Gastroesophageal sphincter (tissue), 4 donors: ENCODE measurements at regions not wholly inside any gene's neighbourhood (a gene's known extent, or its start where the extent isn't known, plus 50 kb on each side); places are given as distances from the start of the nearest gene placed in this dataset.

Experiments used
- ATAC-seq: fragments of 150-250 bp; one replicate; pipeline ENCODE4 v1.9.1; 2016; ENCODE audit warnings: mild to moderate bottlenecking, moderate library complexity
- H3K27ac ChIP-seq, 4 donors: fragments of 200-600 bp; sonication (generic) in 3 of 4; 1 replicate in 3 of 4; 2 replicates in 1 of 4; pipeline ENCODE4 v1.5.1; 2016 to 2019
- H3K27me3 ChIP-seq: fragments of 200-600 bp; sonication (generic); one replicate; pipeline ENCODE4 v1.5.1; 2019
- H3K36me3 ChIP-seq, 2 donors: fragments of 200-600 bp; sonication (generic); one replicate each; pipeline ENCODE4 v1.5.1; 2019; ENCODE audit warnings: control low read depth in 1 of 2
- H3K4me1 ChIP-seq, 3 donors: fragments of 200-600 bp; sonication (generic); 1 replicate in 2 of 3; 2 replicates in 1 of 3; pipeline ENCODE4 v1.5.1; 2016 to 2019; ENCODE audit warnings: control low read depth in 2 of 3
- H3K4me3 ChIP-seq, 2 donors: fragments of 200-600 bp; sonication (generic); one replicate each; pipeline ENCODE4 v1.5.1; 2019; ENCODE audit warnings: mild to moderate bottlenecking in 1 of 2, moderate library complexity in 1 of 2
- H3K9me3 ChIP-seq, 3 donors: fragments of 200-600 bp; sonication (generic); one replicate each; pipeline ENCODE4 v1.5.1; 2017 to 2019; ENCODE audit warnings: control low read depth in 2 of 3
- EP300 ChIP-seq: sonication (generic); formaldehyde crosslinking; IDR thresholded peaks from one replicate; pipeline ENCODE4 v1.6.1; 2017; ENCODE audit warnings: antibody characterized with exemption, mild to moderate bottlenecking
- POLR2A ChIP-seq, 2 donors: fragments of 450-650 bp; IDR thresholded peaks; one replicate each; pipeline ENCODE4 v1.6.1; 2017; ENCODE audit warnings: antibody characterized with exemption in 2 of 2, mild to moderate bottlenecking in 2 of 2, moderate library complexity in 1 of 2
- POLR2AphosphoS5 ChIP-seq: sonication (generic); formaldehyde crosslinking; IDR thresholded peaks from one replicate; pipeline ENCODE4 v1.6.1; 2017; ENCODE audit warnings: antibody characterized with exemption
- WGBS, 2 donors: methylation state at CpG; one replicate each; pipeline ENCODE4 v1.1.5; 2018; ENCODE audit warnings: low coverage in 1 of 2; 5-methylcytosine and 5-hydroxymethylcytosine counted together
- TF ChIP-seq, protein P1 (sequence below), 4 experiments: fragments of 200-600 bp in 2 of 4; fragments of 450-650 bp in 2 of 4; sonication (generic) in 1 of 4; IDR thresholded peaks; one replicate each; pipeline ENCODE4 v1.5.1; 2017 to 2019; ENCODE audit warnings: antibody characterized with exemption in 4 of 4, mild to moderate bottlenecking in 2 of 4, moderate library complexity in 2 of 4

DNA sequence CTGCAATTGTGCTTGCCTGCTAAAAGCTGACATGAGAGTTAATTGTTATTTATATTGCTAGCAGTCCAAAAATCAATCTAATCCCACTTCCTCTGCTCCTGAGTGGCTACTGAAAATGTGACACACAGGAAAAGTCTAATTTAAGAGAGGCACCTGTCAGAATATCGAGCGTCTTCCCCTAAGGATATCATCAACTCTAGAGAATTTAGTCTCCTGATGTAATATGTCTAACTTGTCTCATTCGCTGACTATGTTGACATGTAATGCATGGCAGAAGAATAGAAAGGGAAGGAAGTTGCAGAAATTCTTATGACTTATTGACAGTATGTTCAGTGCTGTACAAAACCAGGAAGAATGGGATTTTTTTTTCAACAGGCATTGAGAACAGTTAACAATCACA, 893.4 kb upstream of the CDH8 start:
- Histone ChIP-seq H3K9me3 (no peaks in the 10 kb centered on the region), H3K4me3 (no peak overlapping the region), H3K4me1 (no peaks in the 10 kb centered on the region), H3K27me3 (no peaks in the 10 kb centered on the region), H3K36me3 (no peaks in the 10 kb centered on the region), H3K27ac (no peak overlapping the region)
- WGBS, 2 donors: 55 to 73% methylated on average over 3 of the region's 3 CpGs
- no peak for ATAC-seq
- TF ChIP-seq EP300 (no peak), POLR2A (IDR thresholded peaks at IDR 0.05) (no peak), POLR2AphosphoS5 (no peak)
- TF ChIP-seq, protein P1, sequence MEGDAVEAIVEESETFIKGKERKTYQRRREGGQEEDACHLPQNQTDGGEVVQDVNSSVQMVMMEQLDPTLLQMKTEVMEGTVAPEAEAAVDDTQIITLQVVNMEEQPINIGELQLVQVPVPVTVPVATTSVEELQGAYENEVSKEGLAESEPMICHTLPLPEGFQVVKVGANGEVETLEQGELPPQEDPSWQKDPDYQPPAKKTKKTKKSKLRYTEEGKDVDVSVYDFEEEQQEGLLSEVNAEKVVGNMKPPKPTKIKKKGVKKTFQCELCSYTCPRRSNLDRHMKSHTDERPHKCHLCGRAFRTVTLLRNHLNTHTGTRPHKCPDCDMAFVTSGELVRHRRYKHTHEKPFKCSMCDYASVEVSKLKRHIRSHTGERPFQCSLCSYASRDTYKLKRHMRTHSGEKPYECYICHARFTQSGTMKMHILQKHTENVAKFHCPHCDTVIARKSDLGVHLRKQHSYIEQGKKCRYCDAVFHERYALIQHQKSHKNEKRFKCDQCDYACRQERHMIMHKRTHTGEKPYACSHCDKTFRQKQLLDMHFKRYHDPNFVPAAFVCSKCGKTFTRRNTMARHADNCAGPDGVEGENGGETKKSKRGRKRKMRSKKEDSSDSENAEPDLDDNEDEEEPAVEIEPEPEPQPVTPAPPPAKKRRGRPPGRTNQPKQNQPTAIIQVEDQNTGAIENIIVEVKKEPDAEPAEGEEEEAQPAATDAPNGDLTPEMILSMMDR (IDR thresholded peaks at IDR 0.05): no peak

DNA sequence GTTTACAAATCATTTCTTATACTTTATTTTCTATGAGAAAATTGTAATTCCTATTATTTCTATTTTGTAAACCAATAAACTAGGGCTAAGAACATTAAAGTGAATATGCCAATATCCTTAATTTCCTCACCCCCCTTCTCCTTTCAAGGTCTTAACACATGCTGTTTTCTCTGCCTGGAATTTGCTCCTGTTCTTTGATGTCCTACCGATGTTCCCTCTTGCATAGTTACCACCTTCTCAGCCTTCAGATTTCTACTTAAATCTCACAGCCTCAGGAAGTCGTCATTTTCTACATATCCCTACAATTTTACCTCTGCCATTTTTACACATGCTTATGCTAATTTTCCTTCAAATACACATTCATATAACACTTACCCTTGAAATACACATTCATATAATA, 890.9 kb upstream of the CDH8 start:
- TF ChIP-seq POLR2A (IDR thresholded peaks at IDR 0.05): no peak
- TF ChIP-seq POLR2AphosphoS5: no peak
- TF ChIP-seq, protein P1 (IDR thresholded peaks at IDR 0.05): no peak
- TF ChIP-seq EP300: no peak
- ATAC-seq: no peak
- Histone ChIP-seq H3K27me3 (no peaks in the 10 kb centered on the region), H3K4me3 (no peak overlapping the region), H3K9me3 (no peaks in the 10 kb centered on the region), H3K27ac (no peak overlapping the region), H3K36me3 (no peaks in the 10 kb centered on the region), H3K4me1 (no peaks in the 10 kb centered on the region)
- WGBS, 2 donors: 38 to 53% methylated on average over 2 of the region's 2 CpGs

DNA sequence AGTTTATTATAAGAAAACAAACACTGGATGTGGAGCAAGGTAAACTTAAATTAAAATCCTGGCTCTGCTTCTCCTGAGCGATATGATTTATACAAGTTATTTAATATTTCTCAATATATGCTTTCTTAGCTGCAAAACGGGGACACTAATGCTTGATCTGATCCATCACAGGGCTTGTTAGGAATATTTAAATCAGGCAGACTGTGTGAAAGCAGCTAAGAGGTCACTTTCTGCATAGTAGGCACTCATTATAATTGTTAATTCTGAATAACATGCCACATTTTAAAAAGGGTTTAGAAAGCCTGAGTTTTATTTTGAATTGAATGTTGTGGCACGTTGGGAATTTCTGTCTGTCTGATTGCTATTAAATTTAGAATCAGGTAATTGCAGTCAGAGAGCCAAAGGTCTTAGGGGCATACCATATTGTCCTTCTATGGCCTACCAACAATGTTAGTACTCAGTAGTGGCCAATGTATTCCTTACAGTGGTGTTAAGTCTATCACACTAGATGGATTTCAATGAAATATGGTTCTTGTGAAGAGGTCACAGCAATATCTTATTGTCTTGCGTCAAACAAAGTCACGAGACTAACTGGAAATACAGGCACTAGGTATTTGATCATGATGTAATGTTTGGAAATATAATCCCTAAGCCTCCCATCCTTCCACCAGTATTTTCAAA, 890.0 kb upstream of the CDH8 start:
- no peaks in the 10 kb centered on the region for H3K36me3 ChIP-seq
- no peaks in the 10 kb centered on the region for H3K9me3 ChIP-seq
- TF ChIP-seq POLR2A (IDR thresholded peaks at IDR 0.05): no peak
- no peak for TF ChIP-seq EP300
- TF ChIP-seq, protein P1 (IDR thresholded peaks at IDR 0.05): no peak
- no peak for TF ChIP-seq POLR2AphosphoS5
- H3K27ac ChIP-seq: no peak overlapping the region
- no peaks in the 10 kb centered on the region for H3K27me3 ChIP-seq
- no peak for ATAC-seq
- H3K4me3 ChIP-seq: no peak overlapping the region
- 73 to 79% methylated on average over 4 to 5 of the region's 5 CpGs for WGBS, 2 donors
- H3K4me1 ChIP-seq: no peaks in the 10 kb centered on the region

DNA sequence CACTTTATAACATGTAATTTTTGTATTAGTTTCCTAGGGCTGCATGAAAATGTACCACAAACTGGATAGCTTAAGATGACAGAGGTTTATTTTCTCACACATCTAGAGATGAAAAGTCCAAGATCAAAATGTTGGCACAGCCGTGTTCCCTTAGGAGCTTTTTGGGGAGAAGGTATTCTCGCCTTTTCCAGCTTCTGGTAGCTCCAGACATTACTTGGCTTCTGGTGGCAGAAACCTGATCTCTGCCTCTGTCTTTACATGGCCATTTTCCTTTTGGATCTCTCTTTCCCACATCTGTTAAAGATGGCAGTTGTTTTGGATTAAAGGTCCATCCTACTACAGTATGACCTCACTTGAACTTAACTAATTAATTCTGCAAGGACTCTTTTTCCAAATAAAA, 885.7 kb upstream of the CDH8 start:
- Histone ChIP-seq H3K27me3 (no peaks in the 10 kb centered on the region), H3K36me3 (no peaks in the 10 kb centered on the region), H3K4me1 (no peaks in the 10 kb centered on the region), H3K27ac (no peak overlapping the region), H3K9me3 (no peaks in the 10 kb centered on the region), H3K4me3 (no peak overlapping the region)
- ATAC-seq: no peak
- TF ChIP-seq EP300: no peak
- no peak for TF ChIP-seq POLR2AphosphoS5
- TF ChIP-seq POLR2A (IDR thresholded peaks at IDR 0.05): no peak
- TF ChIP-seq, protein P1 (IDR thresholded peaks at IDR 0.05): no peak
- 48 to 76% methylated on average over 2 of the region's 2 CpGs for WGBS, 2 donors

DNA sequence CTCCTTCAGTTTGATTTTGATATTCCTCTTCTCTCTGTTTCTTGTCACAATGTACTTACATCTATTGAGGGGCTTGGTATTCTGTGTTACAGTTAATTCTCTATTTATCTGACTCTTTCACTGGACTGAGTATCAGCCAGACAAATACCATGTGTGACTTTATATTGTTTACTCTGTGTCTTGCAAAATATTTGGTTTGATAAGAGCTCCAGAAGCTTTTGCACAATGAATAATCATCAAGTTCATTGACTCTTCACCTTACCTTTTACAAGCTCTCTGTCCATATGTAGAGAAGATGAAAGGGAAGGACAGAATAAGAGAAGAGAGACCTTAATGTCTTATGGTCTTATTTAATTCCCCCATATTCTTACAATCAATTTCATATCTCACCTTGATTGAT, 877.7 kb upstream of the CDH8 start:
- H3K4me3 ChIP-seq: no peak overlapping the region
- no peaks in the 10 kb centered on the region for H3K9me3 ChIP-seq
- no peaks in the 10 kb centered on the region for H3K4me1 ChIP-seq
- no peaks in the 10 kb centered on the region for H3K36me3 ChIP-seq
- ATAC-seq: no peak
- H3K27ac ChIP-seq: no peak overlapping the region
- H3K27me3 ChIP-seq: no peaks in the 10 kb centered on the region
- TF ChIP-seq POLR2A (IDR thresholded peaks at IDR 0.05) (no peak), POLR2AphosphoS5 (no peak), EP300 (no peak)
- TF ChIP-seq, protein P1 (IDR thresholded peaks at IDR 0.05): no peak
